NAMALWA (cell line): ENCODE measurements at regions not wholly inside any gene's neighbourhood (a gene's known extent, or its start where the extent isn't known, plus 50 kb on each side); places are given as distances from the start of the nearest gene placed in this dataset.
"Not testable (repeated sequence)": the region's sequence is repeated elsewhere in the genome, so short reads cannot be mapped to it uniquely, and the experiment has no call there.

Experiments
- DNase-seq: peaks from one replicate; pipeline ENCODE4 v3.0.0-alpha.2; 2015; ENCODE audit warnings: low spot score

DNA sequence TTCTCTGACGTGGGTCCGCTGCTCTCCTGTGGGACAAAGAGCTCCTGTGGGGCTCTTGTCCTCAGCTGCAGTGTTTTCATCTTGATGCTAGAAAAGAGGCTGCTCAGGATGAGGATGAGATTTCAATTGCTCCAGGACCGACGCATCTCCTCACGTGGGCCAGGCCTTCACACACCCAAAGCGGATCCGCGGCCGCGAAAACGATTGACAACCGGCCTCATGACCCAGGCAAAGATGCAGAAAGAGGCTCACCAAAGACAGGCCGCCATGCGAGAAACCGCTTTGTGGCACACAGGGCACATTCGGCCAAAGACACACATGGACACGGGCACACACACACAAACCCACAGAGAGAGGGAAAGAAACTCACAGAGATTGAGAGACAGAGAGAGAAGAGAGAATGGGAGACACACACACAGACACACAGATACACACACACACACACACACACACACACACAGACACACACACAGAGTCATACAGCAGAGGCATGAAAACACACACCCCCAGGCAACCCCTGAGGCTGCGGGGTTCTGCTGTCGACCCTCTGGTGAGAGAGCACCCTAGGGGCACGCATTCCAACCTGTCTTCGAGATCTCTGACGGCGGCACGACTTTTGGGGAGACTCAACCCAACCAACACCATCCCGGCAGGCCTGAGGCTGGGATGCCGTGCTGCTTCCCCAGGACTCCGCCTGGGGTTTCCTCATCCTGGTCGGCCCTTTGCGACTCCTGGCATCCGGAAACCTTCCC, 168.5 kb upstream of the ZNF337 start:
- not testable (repeated sequence) for DNase-seq

DNA sequence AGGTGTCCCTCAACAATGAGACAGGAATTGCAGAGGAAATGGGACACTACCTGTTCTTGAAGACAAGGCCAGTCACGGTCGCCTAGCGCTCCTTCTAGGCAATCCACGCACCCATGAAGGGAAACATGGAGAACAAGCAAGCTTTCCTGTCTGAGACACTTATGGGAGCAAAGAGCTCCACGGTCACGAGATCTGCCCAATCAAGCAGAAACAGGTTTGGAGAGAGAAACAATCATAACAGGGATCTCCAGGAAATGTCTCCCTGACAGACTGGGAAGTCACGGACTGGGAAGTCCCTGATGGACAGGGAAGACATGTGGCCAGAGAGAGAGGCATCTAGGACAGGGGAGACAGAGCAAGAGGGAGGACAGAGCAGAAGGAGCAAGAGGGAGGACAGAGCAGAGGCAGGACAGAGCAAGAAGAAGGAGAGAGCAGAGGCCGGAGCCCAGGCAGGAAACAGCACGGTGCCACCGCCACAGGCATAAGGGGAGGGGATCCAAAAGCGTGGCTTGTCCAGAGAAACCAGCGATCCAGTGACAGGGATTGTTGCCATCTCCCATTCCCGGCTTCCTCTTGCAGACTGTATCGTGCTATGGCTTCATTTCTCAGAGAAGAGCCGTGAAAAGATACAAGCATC, 167.8 kb upstream of the ZNF337 start:
- DNase-seq, result no peak

DNA sequence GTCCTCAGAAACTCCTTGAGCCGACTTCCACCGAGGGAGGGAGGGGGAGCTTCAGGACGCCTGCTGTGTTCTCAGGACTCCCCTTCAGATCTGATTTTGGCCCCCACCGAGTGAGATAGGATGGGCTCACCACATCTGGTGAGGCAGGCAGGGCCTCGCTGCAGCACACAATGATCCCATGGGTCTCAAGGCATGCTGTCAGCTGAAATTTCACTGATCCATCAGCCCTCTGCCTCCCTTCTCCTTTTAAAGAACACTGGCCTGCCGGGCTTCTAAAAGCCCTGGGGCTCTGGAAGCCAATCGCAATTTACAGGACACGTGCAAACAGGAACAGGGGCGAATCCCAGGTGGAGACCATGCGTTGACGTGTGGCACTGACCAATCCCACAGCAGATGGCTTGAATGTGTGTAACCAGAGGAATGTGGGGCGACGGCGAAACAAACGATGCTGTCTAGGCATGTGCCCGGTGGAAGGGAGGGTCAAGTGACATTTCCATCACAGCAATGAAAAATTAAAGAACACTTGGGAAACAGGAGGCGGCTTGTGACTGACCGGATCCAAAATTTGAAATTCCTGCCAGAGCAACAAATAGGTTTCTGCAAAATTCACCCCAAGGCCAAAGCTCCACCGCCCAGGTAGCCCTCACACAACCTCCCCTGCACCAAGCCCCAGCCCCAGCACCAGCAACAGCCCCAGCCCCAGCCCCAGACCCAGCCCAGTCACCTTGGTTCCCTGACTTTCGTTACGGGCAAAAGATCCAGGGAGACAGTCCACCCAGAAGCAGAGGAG, 167.1 kb upstream of the ZNF337 start:
- DNase-seq, result no peak

DNA sequence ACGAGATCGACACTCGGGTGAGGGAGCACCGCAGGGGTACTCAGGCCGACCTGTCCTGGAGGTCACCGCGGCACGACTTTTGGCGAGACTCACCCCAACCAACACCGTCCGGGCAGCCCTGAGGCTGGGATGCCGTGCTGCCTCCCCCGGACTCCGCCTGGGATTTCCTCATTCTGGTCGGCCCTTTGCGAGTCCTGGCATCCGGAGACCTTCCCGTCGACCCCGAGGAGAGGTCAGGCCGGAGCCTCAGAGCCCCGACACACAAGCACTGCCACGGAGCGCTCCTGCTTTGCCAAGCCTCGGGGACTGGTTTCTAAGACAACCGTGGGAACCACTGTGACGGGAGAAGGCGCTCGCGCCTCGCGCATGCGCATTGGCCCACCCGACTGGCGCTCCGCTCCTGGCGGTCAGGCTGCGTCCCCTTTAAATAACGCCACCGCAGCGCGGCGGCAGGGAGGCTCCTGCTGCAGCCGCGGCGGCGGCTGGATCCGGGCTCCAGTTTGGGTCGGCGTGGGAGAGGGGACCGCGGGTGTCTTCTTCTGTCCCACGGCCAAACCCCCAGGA, 166.4 kb upstream of the ZNF337 start:
- DNase-seq, result peak; percentile 85

DNA sequence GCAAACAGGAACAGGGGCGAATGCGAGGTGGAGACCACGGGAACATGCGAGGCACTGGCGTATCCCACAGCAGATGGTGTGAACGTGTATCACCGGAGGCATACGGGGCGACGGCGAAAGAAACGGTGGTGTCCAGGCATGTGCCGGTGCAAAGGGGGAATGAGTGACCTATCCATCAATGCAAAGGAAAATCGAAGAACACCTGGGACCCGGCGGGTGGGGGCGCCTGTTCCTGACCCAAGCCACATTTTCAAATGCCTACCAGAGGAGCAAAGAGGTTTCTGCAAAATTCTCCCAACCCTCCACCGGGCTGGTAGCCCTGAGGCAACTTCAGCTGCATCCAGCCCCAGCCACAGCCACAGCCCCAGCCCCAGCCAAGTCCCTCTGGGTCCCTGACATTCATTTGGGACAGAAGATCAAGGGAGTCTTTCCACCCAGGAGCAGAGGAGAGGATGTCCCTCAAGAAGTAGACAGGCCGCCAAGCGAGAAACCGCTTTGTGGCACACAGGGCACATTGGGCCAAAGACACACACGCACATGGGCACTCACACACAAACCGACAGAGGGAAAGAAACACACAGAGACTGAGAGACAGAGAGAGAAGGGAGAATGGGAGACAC, 164.0 kb upstream of the ZNF337 start:
- DNase-seq, result no peak

DNA sequence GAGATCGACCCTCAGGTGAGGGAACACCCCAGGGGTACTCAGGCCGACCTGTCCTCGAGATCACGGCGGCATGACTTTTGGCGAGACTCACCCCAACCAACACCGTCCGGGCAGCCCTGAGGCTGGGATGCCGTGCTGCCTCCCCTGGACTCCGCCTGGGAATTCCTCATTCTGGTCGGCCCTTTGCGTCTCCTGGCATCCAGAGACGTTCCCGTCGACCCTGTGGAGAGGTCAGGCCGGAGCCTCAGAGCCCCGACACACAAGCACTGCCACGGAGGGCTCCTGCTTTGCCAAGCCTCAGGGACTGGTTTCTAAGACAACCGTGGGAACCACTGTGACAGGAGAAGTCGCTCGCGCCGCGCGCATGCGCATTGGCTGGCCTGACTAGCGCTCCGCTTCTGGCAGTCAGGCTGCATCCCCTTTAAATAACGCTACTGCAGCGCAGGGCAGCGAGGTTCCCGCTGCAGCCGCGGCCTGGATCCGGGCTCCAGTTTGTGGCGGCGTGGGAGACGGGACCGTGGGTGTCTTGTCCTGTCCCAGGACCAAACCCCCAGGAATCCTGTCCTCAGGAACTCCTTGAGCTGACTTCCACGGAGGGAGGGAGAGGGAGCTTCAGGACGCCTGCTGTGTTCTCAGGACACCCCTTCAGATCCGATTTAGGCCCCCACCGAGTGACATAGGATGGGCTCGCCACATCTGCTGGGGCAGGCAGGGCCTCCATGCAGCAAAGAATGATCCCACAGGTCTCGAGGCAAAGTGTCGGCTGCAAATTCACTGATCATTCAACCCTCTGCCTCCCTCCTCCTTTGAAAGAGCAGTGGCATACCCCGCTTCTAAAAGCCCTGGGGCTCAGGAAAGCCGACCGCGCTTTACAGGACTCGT, 163.2 kb upstream of the ZNF337 start:
- DNase-seq, result peak; percentile 71

DNA sequence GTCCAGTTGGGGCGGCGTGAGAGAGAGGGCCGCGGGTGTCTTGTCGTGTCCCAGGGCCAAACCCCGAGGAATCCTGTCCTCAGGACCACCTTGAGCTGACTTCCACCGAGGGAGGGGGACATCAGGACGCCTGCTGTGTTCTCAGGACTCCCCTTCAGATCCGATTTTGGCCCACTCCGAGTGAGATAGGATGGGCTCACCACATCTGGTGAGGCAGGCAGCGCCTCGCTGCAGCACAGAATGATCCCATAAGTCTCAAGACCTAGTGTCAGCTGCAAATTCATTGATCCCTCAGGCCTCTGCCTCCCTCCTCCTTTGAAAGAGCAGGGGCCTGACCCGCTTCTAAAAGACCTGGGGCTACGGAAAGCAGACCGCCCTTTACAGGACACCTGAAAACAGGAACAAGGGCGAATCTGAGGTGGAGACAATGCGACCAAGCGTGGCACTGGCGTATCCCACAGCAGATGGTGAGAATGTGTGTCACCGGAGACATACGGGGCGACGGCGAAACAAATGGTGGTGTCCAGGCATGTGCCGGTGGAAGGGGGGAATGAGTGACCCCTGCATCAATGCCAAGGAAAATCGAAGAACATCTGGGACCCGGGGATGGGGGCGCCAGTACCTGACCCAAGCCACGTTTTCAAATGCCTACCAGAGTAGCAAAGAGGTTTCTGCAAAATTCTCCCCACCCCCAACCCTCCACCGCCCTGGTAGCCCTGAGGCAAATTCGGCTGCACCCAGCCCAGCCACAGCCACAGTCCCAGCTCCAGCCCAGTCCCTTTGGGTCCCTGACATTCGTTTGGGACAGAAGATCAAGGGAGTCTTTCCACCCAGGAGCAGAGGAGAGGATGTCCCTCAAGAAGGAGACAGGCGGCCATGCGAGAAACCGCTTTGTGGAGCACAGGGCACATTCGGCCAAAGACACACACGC, 162.1 kb upstream of the ZNF337 start:
- DNase-seq, result no peak

DNA sequence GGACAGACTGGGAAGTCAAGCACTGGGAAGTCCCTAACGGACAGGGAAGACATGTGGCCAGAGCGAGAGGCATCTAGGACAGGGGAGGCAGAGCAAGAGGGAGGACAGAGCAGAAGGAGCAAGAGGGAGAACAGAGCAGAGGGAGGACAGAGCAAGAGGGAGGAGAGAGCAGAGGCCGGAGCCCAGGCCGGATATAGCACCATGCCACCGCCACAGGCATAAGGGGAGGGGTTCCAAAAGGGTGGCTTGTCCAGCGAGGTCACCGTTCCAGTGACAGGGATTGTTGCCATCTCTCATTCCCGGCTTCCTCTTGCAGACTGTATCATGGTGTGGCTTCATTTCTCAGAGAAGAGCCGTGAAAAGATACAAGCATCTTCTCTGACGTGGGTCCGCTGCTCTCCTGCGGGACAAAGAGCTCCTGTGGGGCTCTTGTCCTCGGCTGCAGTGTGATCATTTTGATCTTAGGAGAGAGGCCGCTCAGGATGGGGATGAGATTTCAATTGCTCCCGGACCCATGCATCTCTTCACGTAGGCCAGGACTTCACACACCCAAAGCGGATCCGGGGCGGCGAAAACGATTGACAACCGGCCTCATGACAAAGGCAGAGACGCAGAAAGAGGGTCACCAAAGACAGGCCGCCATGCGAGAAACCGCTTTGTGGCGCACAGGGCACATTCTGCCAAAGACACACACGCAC, 160.6 kb upstream of the ZNF337 start:
- DNase-seq, result not testable (repeated sequence)

DNA sequence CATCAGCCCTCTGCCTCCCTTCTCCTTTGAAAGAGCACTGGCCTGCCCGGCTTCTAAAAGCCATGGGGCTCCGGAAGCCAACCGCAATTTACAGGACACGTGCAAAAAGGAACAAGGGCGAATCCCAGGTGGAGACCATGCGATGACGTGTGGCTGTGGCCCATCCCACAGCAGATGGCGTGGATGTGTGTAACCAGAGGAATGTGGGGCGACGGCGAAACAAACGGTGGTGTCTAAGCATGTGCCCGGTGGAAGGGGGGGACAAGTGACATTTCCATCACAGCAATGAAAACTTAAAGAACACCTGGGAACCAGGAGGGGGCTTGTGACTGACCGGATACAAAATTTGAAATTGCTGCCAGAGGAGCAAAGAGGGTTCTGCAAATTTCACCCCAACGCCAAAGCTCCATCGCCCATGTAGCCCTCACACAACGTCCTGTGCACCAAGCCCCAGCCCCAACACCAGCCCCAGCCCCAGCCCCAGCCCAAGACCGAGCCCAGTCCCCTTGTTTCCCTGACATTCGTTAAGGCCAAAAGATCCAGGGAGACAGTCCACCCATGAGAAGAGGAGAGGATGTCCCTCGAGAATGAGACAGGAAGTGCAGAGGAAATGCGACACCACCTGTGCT, 159.7 kb upstream of the ZNF337 start:
- DNase-seq, result no peak

DNA sequence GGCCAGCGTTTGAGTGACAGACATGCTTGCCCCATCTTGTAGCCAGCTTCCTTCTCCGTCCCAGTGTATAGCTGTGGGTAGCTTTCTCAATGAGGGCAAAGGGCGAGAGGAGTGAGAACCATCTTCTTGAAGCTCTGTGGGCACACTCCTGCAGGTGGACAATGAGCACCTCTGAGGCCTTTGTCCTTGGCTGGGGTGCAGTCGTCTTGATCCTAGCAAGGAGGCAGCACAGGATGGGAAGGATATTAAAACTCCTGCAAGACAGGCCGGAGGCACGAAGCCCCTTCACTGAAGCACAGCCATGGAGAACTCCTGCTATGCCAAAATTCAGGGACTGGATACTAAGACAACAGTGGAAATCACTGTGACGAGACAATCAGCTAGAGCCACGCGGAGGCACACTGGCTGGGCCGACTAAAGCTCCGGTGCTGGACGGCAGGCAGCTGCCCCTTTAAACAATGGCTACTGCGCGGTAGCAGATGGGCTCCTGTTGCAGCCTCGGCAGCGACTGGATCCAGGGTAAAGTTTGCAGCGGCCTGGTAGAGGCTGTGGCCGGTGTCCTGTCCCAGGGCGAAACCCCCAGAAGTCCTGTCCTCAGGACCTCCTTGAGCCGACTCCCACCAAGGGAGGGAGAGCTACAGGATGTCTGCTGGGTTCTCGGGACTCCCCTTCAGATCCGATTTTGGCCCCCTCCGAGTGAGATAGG, 159.0 kb upstream of the ZNF337 start:
- not testable (repeated sequence) for DNase-seq

DNA sequence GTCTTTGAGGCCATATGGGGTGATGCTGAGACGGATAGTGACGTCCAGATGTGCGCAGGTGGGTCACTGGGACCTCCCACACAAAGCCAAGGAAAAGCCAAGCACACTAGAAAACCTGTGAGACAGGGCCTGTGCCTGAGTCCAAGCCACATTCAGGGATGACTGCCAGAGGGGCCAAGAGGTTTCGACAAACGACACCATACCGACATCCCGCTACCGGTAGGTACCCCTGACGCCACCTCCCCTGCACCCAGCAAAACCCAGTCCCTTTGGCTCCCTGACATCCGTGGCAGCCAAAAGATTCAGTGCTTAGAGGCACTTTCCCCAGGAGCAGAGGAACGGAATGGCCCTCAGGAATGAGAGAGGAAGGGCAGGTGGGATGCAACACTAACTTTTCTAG, 158.0 kb upstream of the ZNF337 start:
- not testable (repeated sequence) for DNase-seq

DNA sequence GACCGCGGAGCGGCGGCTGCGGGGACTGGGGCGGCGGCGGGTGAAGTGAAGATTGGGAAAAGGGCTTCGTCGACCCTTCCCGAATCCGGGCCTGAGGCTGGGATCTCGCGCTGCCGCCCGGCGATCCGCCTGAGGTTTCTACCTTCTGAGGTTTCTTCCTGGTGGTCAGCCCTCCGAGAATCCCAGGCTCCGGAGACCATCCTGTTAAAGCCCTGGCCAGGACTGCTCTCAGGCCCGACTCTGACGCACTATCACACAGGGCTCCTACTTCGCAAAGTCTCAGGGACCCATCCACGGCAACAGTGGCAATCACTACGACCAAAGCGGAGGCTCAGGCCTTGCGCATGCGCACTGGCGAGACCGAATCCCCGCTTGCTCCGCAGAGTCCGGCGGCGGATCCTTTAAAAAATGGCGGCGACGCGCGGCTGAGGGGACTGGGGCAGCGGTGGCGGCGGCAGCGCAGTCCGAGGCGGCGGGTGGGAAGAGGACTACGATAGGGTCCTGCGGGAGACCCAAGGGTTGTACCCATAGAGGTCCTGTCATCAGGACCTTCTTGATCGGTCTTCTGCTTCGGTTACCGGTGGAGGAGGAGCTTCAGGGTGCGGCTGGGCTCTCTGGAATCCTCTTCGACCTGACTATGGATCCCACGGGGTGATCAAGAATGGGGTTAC, 157.2 kb upstream of the ZNF337 start:
- peak; percentile 31 for DNase-seq

DNA sequence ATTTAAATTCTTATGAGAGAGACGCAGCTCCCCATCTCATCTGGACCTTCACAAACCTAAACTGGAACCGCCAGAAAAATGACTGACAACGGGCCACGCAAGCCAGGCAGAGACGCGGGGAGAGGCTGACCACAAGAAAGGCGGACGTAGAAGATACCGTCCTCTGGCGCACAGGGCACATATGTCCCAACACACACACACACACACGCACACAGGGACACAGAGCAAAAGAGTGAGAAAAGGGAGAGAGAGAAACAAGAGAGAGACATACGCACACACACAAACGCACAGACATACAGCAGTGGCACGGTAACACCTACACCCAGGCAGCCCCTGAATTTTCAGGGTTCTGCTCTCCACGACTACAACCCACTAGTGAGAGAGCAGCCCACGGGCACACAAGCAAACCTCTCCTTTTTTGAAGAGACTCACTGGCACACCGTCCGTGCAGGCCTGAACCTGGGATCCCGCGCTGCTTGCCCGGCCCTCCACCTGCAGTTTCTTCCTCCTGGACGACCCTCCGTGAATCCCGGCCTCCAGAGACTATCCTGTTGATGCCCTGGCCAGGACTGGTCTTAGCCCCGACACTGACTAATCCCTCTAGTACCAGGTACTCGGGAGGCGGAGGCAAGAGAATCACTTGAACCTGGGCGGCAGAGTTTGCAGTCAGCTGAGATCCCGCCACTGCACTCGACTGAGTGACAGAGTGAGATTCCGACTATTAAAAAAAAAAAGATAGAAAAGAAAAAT, 156.5 kb upstream of the ZNF337 start:
- not testable (repeated sequence) for DNase-seq

DNA sequence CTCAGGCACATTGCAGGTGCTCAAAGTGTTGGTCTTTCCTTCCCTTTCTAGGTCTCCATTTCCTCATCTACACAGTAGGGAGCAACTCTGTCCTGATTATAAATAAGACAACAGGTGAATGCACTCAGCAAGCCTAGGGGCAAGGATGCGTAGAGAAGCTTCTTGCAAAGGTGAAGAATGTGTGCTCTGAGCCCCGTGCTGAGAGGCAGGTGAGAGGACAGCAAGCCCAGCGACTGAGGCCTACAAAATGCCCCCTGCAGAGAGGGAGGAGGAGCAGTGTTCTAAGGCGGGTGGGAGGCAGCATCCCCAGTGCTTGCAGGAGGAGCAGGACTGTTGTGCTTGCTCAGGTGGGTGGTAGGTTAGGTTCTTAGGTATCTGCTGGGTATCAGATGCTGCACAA, 153.5 kb upstream of the ZNF337 start:
- DNase-seq, result not testable (repeated sequence)

DNA sequence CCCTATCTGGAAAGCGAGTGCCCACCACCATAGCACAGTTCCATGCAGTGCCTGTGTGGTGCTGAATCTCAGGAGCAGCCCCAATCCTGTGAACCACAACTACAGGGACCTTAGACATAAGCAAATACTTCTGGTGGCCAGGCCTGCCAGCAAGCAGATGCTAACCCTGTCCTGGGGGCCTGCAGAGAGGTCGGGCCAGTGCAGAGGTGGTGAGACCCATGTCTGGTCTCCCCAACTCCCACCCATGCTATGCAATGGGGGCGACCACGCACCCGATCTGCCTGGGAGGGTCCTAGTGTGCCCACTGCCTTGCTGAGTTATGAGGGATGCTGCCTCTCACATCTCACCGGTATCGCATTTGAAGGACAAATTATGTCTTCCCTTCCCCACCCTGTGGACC, 151.6 kb upstream of the ZNF337 start:
- no peak for DNase-seq

DNA sequence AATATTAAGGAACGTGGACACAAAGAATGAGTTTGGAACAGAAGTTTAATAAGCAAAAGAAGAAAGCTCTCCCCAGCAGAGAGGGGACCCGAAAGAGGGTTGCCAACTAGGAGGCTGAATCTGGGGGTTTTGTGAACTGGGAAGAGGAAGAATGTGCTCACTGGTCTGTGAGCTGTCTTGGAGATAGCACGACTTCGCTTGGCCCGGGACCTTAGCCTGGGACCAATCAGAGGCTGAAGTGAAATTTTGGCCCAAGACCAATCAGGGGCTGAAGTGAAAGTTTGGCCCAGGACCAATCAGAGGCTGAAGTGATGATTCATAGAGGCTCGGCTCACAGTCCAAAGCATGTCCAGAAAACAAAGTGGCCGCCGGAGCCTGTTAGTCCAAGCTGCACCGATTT, 148.0 kb upstream of the ZNF337 start:
- DNase-seq, result not testable (repeated sequence)

DNA sequence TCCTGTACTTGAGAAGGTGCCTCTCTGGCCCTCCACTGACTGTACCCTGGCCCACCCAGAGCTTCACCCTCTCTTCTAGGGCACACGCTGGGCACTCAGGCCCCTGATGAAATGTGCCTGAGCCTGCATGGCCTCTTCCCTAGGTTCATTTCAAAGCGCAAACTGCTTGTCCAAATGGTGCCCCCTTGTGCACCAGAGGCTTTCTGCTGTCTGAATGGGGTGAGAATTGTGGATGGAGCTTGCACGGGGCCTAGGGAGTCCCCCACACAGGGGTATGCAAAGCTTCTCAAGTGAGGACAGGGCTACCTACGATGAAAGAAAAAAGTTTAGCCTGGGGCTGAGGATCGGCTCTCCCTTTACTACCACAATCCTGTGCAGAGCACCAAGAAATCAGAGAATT, 116.9 kb upstream of the ZNF337 start:
- not testable (repeated sequence) for DNase-seq
